ENCODE measurements at regions not wholly inside any gene's neighbourhood (a gene's known extent, or its start where the extent isn't known, plus 50 kb on each side); places are given as distances from the start of the nearest gene placed in this dataset.

DNA sequence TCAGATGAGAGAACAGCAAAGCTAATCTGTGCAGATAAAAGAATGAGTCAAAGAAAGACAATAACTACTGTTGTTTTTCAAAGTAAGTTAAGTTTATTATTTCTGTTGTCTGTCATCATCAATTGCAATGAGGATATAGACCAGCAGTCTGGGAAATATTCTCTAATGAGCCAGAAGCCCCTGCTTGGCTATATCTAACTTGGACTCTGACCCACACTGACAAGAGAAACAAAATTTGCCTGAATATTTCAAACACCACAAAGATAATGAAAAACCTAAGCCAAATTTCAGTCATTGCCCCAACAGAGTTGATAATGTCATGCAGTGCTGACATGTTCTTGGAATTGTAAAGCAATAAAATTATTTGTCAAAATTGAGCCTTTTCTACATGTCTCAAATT is 115.0 kb upstream of the PRDX4 start:
- TF ChIP-seq, protein P1, sequence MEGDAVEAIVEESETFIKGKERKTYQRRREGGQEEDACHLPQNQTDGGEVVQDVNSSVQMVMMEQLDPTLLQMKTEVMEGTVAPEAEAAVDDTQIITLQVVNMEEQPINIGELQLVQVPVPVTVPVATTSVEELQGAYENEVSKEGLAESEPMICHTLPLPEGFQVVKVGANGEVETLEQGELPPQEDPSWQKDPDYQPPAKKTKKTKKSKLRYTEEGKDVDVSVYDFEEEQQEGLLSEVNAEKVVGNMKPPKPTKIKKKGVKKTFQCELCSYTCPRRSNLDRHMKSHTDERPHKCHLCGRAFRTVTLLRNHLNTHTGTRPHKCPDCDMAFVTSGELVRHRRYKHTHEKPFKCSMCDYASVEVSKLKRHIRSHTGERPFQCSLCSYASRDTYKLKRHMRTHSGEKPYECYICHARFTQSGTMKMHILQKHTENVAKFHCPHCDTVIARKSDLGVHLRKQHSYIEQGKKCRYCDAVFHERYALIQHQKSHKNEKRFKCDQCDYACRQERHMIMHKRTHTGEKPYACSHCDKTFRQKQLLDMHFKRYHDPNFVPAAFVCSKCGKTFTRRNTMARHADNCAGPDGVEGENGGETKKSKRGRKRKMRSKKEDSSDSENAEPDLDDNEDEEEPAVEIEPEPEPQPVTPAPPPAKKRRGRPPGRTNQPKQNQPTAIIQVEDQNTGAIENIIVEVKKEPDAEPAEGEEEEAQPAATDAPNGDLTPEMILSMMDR (conservative IDR thresholded peaks at IDR 0.05; ENCODE audit: low read length), result no peak
- TF ChIP-seq EZH2phosphoT487 (IDR thresholded peaks at IDR 0.05; ENCODE audit: borderline replicate concordance), result no peak
